Stimulated activated naive CD4-positive, alpha-beta T cell (primary cell): ENCODE measurements at regions not wholly inside any gene's neighbourhood (a gene's known extent, or its start where the extent isn't known, plus 50 kb on each side); places are given as distances from the start of the nearest gene placed in this dataset.

ENCODE experiments used
- DNase-seq, 6 experiments: peaks; one replicate each; lab custom pipeline; 2025; lab: John Stamatoyannopoulos, UW

DNA sequence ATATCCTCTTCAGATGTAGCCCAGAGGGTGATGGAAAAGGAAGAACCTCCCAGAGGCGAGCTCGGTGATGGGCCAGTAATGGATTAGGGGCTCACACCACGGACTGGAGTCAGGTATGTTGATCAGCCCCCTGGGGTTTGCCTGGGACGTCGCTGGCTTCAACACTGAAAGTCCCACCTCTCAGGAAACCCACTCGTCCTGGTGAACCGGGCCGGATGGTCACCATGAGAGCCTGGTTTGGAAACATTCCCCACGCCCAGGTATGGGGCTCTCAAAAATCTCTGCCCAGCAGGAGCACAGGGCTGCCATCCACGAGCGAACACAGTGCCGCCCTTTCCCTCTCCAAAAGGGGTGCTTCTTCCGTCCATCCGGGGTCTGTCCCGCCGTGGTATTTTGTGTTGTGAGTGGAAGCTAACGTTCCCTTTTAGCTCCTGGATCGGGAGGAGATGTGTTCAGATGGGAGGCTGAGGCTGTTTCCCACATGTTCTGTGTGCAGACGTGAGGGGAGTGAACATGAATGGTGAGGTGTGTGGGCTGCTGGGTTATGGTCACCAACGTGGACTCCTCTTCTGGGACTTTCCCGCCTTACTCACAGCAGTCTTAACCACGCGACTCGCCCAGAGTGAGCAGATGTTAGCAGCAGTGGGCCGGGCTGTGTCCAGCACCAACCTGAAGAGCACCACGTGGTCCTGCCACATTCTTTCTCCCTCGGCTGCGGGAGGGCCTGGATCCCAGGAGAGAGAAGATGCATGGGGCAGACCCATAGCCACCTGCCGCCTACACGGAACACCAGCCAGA lies 139.2 kb downstream of the KIF26A start:
- no peak for DNase-seq

DNA sequence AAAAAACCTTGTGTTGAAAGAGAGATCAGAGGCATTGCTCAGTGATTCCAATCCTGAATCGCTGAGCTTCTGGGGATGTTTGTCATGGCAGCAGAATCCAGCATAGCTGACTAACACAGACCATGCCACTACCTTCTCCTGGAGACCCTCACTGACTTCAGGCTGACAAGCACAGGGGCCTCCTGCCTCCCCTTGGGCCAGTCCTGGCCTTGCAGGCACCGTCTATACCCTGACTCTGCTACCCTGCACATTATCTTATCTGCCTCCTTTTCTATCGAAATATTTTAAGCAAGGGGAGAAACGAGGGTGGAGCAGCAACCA lies 139.8 kb downstream of the KIF26A start:
- DNase-seq, result no peak

DNA sequence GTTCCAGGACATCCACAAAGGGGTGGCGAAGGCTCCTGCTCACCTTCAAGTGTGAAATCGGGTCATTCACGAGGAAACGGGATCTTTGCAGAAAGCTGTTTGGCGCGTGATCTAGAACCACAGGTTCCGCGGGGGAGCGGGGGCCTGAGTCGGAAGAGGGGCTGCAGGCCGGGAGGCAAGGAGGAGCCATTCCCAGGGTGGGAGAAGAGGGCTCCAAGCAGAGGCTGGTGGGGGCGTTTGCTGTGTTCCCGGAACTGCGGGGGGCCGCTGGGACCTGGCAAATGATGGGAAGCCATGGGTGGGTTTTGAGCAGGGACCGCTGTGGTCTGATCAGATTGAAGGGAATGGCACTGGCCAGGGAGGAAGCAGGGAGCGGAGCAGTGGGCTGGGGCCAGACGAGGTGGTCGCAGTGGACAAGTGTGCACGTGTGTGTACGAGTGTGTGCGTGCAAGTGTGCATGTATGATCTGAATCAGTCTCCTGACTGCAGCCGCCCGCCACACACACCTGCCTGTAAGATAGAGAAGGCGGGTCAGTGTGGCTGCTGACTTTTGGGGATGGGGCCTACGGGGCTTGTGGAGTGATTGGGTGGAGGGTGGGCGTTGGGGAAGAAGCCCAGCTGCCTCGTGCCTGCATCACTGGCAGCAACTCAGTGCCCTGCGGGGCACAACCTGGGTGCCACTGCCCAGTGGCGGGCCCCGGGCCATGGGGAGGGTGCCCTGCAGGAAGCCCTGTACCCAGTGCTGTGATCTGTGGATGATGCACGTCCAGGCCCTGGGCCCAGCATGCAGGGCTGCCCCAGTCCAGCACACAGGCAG lies 141.9 kb downstream of the KIF26A start:
- DNase-seq, result no peak

DNA sequence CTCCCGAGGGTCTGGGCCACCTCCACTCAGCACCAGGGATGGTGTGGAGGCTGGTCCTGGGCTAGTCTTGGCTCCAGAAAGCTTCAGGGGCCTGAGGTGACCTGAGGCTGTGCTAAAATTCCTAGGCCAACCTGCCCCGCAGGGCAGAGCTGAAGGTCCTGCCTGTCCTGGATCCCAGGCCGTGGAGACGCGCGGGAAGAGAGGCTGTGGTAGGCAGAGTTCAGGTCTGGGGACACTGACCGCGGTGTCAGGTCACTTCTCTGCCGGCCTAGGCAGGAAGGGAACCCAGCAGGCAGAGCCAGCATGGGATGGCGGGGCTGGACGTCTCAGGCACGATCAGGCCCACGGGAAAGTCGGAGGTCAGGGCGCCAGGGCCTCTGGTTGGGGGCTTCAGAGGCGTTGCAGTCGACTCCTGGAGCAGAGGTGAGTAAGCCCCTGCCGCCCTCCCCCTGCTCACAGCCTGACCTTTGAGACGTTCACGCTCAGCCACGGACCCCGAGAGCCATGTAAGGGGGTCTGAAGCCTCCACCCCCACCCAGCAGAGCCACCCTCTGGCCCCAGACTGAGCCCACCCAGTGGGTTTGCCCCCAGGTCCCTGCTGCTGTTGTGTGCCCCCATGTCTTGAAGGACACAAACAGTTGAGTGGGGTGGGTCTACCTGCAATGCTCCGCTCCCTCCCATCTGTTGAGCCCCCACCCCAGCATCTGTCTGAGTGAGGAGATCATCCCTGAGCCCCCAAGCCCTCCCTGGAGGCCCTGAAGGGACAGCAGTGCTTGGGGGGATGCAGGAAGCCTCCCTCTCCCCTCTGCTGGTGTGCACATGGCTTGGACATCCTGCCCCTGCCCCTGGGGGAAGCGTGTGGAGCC lies 142.7 kb downstream of the KIF26A start:
- DNase-seq, result no peak

DNA sequence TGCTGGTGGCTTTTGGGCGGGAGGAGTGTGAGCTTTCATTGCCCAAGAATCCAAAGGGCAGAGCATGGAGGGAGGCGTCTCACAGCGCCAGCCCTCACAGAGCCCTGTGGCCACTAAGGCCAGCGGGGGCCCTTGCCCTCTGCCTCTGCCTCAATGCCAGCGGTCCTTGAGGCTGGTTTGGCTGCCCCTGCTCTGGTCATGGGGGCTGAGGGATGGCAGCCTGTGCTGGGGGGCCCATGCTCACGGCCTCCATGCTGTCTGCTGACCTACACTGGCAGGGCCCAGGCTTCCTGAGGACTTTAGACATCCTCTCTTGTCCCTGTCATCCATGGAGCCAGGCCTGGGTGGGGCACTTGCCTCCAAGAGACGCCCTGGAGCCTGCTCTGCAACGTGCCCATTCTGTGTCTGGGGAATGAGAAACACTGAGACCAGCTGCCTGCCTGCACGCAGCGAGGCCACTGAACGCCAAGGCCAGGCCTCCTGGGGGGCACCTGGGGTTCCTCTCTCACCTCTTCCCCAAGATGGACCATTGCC lies 143.4 kb downstream of the KIF26A start:
- no peak for DNase-seq

DNA sequence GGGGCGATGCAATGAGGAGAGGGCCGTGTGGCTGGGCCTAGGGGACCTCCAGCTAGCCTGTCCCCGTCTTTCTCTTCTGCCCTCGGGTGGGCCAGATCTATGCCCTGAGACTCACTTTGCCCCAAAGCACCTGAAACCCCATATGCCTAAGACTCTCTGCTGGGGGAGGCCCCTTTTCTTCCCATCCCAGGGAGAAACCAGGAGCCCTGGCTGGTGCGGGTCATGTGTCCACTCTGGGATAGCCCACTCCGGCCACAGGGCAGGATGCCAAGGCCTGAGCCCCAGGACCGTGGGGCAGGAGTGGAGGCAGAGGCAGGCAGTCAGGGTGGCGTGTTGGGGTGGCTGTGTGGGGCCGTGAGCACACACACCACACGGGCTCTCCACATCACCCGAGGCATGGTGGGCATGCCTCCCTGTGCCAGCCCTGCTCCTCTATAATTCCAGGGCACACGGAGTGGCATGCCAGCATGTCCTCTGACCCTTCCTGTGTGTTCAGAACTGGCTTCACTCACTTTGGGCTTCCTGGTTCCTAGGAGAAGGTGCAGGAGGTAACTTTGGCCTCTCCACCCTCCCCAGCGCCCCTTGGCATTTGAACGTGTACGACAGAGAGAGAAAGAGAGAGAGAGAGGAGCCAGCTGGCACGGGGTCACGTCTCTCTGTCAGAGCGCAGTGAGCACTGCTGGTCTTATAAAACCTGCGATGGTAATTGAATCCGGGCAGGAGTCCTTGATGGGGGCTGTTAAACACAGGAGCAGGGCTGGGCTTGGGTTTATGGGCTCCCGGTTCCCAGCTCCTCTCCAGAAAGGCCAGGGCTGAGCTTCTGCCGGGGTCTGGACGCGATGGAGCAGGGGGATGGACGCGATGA lies 144.2 kb downstream of the KIF26A start:
- DNase-seq, result no peak

DNA sequence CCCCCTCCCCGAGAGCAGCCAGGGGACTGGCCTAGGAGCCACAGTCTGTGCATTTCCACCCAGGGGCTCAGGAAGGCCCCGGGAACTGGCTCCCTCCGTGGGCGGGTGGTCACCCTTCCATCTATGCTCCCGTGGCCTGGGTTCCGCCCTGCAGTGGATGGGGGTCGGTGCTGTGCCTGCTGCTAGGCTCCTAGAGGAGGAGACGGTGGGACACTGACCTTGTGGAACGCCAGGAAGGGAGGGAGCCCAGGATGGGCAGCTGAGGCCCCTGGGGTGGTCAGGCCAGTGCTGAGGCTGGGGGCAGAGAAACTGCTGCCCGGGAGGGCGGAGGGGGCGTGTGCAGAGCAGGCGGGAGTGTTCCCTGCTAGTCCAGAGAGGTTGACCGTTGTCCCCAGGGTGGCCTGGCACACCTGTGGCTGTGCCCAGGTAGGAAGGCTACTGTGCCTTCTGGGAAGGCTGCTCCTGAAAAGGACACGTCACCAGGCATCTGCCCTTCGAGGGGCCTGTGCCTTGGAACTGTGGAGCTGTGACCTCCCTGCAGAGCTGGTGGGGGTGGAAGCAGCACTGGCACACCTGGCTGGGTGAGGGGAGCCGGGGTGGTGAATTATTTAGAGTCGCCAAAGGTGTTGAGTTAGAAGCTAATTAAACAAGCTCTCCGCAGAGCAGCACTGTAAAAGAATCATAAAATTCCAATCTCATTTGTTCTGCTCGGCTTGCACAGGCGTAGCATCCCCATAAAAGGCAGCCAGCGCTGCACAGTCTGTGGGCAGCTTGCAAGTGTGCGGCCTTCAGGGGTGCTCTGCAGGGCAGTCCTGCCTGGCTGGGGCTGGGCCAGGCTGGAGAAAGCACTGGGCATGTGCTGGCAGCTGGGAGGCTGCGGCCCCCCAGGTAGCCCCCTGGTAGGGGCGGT lies 145.1 kb downstream of the KIF26A start:
- no peak for DNase-seq

DNA sequence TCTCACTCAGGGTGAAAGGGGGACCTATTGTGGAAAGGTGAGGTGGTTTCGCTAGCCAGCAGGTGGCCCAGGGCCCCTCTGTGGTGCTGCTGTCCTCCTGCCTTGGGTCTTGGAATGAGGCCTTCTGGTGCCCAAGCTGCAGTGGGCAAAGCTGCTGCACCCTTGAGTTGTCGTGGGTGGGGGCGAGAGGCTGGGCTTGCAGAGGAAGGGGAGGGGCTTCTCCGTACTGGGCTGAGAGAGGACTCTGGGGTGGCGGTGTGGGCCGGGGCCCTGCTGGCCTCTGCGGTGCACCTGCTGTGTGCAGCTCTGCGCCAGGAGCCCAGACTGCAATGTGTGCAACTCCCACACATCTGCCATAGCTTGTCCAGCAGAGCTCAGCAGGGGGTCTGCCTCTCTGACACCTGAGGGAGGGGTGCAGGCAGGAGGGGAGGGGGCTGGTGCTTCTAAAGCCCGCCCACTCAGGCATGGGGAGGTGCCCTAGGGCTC lies 145.8 kb downstream of the KIF26A start:
- no peak for DNase-seq

DNA sequence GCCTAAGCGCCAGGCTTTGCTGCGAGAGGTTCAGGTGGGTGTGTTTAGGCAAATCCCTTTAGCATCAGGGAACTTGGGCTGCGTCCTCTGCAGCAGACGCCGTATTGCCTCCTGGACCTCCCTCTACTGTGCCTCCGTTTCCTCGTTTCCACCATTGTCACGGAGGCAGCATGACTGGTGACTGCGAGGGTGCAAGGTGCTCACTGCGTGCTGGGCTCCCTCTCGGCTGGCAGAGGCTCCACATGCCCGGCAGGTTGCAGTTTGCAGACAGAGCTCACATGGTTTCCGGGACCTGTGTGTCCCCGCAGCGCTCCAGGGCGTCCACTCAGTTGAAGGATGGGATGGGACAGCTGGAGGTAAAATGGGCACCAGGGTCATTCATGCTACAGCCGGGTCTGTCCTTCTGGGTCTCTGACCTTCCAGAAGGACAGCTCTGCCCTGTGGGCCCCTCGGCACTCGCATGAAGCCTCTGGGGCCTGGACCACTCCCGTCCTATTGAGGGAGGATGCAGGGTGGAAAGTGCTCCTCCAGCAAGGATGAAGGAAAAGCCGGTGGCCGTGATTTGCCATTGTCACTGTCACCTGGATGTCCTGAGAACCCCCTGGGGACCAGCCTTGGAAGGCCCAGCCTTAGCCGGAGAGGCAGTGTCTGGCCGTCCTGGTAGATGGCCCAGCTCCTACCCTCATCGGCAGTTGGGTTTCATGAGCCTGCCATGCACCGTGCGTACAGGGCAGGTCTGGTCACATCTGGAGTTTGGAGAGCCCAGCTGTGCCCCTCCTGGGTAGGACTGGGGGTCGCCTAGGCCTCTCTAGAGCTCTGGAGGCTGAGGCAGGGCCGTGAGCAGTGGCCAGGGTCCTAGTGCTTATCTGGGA lies 146.5 kb downstream of the KIF26A start:
- no peak for DNase-seq

DNA sequence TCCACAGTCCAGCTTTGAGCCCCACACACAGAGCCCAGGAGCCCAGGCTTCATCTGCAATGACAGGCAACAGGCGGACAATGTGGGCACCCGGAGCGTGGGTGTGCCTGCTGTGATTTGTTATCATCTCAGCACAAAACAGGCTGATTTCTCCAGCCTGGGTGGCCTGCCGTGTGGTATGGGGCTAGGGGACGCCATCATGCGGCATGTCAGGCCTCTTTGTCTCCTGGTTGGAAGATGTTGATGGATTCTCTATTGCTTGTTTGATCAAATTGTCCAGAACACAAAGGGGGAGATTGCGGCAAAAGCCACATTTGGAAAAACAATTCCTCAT lies 147.1 kb downstream of the KIF26A start:
- no peak for DNase-seq

DNA sequence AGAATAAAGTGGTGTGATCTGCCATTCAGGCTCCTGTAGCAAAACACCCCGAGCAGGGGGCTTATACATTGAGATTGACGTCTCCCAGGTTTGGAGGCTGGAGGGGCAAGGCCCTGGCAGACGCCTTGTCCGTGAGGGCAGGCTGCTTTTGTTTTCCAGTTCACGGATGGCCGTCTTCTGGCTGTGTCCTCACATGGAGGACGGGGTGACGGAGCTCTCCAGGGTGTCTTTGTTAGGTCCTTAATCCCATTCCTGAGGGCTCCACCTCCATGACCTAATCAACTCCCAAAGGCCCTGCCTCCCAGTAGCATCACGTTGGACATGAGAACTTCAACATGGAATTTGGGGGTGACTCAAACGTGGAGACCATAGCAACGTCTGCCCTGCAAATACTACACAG lies 147.7 kb downstream of the KIF26A start:
- DNase-seq, result no peak

DNA sequence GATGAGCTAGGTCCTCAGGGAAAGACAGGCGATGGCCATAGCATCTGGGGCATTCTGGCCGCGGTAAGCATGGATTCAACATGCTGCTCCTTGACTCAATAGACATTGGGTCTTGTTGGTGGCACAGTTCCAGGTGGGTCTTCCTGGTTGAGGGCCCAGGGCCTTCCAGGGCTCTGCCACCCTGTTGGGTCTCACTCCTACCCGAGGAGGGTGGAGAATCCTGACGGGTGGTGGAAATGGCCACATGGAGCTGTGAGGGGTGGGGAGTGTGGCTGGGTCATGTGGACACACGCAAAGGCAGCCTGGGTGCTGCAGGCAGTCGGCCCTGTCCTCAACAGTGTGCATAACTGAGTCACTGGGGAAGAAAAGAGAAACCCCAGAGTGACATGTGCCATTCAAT lies 148.1 kb downstream of the KIF26A start:
- no peak for DNase-seq

DNA sequence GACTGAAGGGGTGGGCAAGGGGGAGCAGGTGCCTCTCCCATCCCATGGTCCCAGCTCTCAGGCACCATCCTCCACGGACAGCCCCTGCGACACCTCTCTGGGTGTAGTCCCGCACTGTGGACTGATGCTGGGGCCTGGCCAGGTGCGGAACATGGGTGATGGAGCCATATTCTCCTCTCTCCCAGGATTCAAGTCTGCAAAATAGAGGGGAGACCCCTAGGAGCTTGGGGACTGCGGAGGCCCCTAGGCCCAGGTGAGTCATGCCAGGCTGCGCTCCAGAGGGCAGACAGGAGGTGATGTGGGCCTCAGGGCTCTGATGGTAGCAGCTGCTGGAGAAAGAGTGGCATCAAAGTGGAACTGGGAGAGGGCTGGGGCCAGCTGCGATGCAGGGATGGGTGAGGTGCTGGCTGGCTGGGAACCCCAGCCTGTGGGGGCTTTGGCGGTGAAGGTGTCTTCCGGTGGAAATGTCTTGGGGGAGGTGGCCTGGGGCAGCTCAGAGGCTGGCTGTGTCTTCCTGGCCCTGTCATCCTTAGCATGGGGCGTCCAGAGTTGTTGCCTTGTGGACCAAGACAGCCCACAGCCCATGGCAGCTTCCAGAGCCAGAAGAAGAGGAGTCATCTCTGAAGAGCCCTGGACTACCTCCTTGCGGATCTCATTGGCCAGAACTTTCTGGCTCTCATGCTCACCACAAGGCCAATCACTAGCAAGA lies 149.1 kb downstream of the KIF26A start:
- no peak for DNase-seq

DNA sequence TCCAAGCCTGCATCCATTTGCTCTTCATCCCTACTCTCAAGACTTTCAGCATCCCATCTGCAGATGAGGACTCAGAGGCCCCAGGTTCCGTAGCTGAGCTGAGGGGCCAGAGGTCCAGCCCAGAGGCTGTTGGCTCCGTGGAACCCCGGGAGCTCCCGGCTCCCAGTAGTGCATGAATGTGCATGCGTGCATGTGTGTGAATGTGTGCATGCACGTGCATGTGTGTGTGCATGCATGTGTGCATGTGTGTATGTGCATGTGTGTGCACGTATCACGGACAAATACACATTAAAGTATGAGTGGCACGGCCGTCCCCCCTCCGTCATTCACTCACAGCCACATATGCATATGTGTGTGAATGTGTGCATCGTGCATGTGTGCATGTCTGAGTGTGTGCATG lies 149.9 kb downstream of the KIF26A start:
- no peak for DNase-seq

DNA sequence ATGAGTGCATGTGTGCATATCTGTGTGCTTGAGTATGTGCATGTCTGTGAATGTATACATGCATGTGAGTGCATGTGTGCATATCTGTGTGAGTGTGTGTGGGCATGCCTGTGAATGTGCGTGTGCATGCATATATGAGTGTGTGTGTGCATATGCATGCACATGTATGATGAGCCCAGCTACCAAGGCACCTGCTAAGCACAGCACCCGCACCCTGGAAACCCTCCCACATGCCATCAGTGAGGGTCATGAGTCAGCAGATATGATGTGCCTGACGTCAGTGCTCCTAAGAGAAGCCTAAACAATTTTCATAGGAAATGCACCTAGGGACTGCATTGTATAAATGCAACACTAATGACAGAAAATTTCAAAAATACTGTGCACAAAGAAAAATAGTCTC lies 151.1 kb downstream of the KIF26A start:
- DNase-seq, result no peak

DNA sequence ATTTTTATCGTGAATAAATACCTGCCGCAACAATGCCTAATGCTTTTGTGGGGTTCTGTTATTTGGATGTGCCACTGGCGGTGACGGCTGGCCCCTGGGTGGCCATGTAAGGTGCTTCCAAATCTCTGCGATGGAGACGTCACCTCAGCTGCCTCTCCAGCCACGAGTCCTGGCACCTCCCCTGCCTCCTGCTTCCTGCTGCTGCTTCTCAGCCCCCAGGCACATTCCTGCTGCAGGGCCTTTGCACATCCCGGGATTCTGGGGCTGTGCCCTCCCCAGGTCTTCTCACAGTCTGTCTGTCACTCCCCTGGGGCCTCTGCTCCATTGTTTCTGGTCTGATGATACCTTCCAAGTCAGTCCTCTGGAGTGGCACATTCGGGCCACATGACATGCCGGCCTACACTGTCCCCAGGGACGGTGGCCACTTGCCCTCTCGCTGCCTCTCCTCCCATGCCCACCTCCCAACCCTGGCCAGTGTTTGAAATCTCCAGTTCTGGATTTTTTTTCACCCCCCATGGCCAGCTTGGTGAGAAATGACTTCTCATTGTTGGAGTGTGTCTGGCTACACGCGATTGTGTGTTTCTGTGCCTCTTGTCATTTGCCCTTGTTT lies 151.8 kb downstream of the KIF26A start:
- no peak for DNase-seq

DNA sequence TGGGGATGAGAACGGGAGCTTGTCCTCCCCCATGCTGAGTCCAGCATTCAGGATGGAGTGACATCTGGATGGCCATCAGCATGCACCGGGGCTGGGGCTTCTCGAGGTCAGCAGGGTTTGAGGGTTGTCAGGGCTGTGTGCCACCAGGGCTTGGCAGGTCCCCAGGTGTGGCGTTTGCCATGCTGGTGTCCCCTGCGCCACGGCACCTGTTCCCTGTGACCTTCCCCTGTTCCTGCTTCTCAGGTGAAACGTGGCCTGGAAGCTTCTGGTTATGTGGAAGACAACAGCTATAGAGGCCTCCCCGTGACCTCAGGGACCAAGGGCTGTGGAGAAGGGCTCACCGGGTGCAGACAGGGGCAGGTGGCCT lies 152.4 kb downstream of the KIF26A start:
- no peak for DNase-seq
